RWPE1 (cell line): ENCODE measurements at regions not wholly inside any gene's neighbourhood (a gene's known extent, or its start where the extent isn't known, plus 50 kb on each side); places are given as distances from the start of the nearest gene placed in this dataset.

Experiments
- CTCF ChIA-PET: fragments of 350-600 bp; sonication (Branson Sonifier 250); formaldehyde crosslinking; extraction: SDS; loops from one replicate; lab custom pipeline; 2021; lab: Yijun Ruan, JAX
- POLR2A ChIA-PET: fragments of 400-600 bp; formaldehyde crosslinking; extraction: SDS; loops from one replicate; lab custom pipeline; 2020; ENCODE audit warnings: antibody characterized with exemption; ENCODE audit not compliant: low non-redundant PET; lab: Yijun Ruan, JAX
- DNase-seq: peaks from one replicate; pipeline ENCODE4 v3.0.0; 2012; ENCODE audit warnings: low spot score
- H3K27ac ChIP-seq: fragments of 450-650 bp; 2 replicates; pipeline ENCODE4 v1.5.1; 2017
- CTCF ChIP-seq: fragments of 450-650 bp; conservative IDR thresholded peaks from 2 replicates; pipeline ENCODE4 v1.5.1; 2017; ENCODE audit warnings: low read depth, mild to moderate bottlenecking

GRCh38 chr1:163406772-163407171 is 85.0 kb downstream of the NUF2 start:
- no peak for DNase-seq
- CTCF ChIA-PET: interaction anchor here (0.7 kb wide), 1 partner anchor 1944 kb away, joined by 4 read pairs; no protein-coding TSS in a partner anchor
- POLR2A ChIA-PET: no interaction called here
- no peak for TF ChIP-seq CTCF
- no peak overlapping the region for H3K27ac ChIP-seq

- POLR2A ChIA-PET: no interaction called here
- DNase-seq: no peak
- TF ChIP-seq CTCF: no peak
- no peak overlapping the region for H3K27ac ChIP-seq
- CTCF ChIA-PET: no interaction called here
Measured at GRCh38 chr1:163408262-163408661, 86.5 kb downstream of the NUF2 start.

GRCh38 chr1:163410073-163410999 is 88.6 kb downstream of the NUF2 start:
- ChIA-PET POLR2A (no interaction called here), CTCF (interaction anchor here (0.6 to 1.2 kb wide), 2 partner anchors 14 to 233 kb away, joined by 3 to 4 read pairs; no protein-coding TSS in a partner anchor)
- no peak overlapping the region for H3K27ac ChIP-seq
- peak; percentile 78 for TF ChIP-seq CTCF
- peak; percentile 12 for DNase-seq

GRCh38 chr1:163412221-163412620 is 90.5 kb downstream of the NUF2 start:
- ChIA-PET CTCF (no interaction called here), POLR2A (no interaction called here)
- no peak for DNase-seq
- no peak for TF ChIP-seq CTCF
- H3K27ac ChIP-seq: no peak overlapping the region

GRCh38 chr1:163414778-163415177 is 93.0 kb downstream of the NUF2 start:
- ChIA-PET CTCF (no interaction called here), POLR2A (no interaction called here)
- no peak for DNase-seq
- no peak overlapping the region for H3K27ac ChIP-seq
- TF ChIP-seq CTCF: no peak

- no peak for TF ChIP-seq CTCF
- no peak for DNase-seq
- ChIA-PET POLR2A (no interaction called here), CTCF (no interaction called here)
- H3K27ac ChIP-seq: no peak overlapping the region
Measured at GRCh38 chr1:163421701-163422100, 99.9 kb downstream of the NUF2 start.
